Motor neuron (in vitro differentiated cells): ENCODE measurements at regions not wholly inside any gene's neighbourhood (a gene's known extent, or its start where the extent isn't known, plus 50 kb on each side); places are given as distances from the start of the nearest gene placed in this dataset.

Source experiments
- ATAC-seq, 8 experiments: fragments of 200-7000 bp; cut with Tn5 transposase; replicated peaks in 6 of 8; 2 replicates each; pipeline ENCODE4 v1.8.0; 2021; ENCODE audit warnings: mild to moderate bottlenecking in 8 of 8, moderate library complexity in 8 of 8
- H3K27ac ChIP-seq, 2 donors: fragments of 250-450 bp; sonication (Bioruptor Pico); 2 replicates each; pipeline ENCODE4 v1.9.0; 2021; ENCODE audit warnings: antibody characterized with exemption in 2 of 2, mild to moderate bottlenecking in 2 of 2, moderate library complexity in 1 of 2
- H3K4me1 ChIP-seq, 2 donors: fragments of 250-450 bp; sonication (Bioruptor Pico); replicated peaks in 1 of 2; 2 replicates each; pipeline ENCODE4 v1.6.1; 2021; ENCODE audit warnings: antibody characterized with exemption in 2 of 2, mild to moderate bottlenecking in 2 of 2, moderate library complexity in 1 of 2
- H3K4me3 ChIP-seq, 5 donors: fragments of 250-450 bp; sonication (Bioruptor Pico); 2 replicates each; pipeline ENCODE4 v1.9.0; 2021; ENCODE audit warnings: antibody characterized with exemption in 5 of 5, mild to moderate bottlenecking in 5 of 5, moderate library complexity in 4 of 5
- WGBS, 10 experiments: fragments of 450-650 bp; shearing (Covaris generic); methylation state at CpG; one replicate each; pipeline ENCODE4 v1.0.0; 2022; 5-methylcytosine and 5-hydroxymethylcytosine counted together
- in situ Hi-C, 9 experiments: fragments of 400-800 bp; cut with MboI; loops; one replicate each; pipeline ENCODE4 v1.15.0; 2021; ENCODE audit warnings: low sequenced_read_pairs in 9 of 9, low pct_unique_long_range_greater_than_20kb in 2 of 9; ENCODE audit not compliant: unreplicated experiment in 9 of 9

- 78 to 100% (median 86%) methylated on average over 1 to 3 of the region's 4 CpGs; no CpG with 5 or more reads in 7 of the 10 experiments for whole genome bisulfite sequencing, 10 experiments
- in situ Hi-C loops: loop anchor here in 2 of 9 experiments (25.0 kb wide), 2 partner anchors 157 to 407 kb away; no protein-coding TSS in a partner anchor
Measured at GRCh38 chr13:38044067-38044466, 174.5 kb upstream of the TRPC4 start.

GRCh38 chr13:38042771-38043170, 173.2 kb upstream of the TRPC4 start:
- Histone ChIP-seq H3K27ac (no peak overlapping the region), H3K4me1 (no peaks in the 10 kb centered on the region), H3K4me3 (no peak overlapping the region)
- in situ Hi-C loops: loop anchor here in 2 of 9 experiments (25.0 kb wide), 2 partner anchors 155 to 405 kb away; no protein-coding TSS in a partner anchor
- WGBS, 10 experiments: 0 to 100% (median 88%) methylated on average over 1 to 2 of the region's 2 CpGs; no CpG with 5 or more reads in 2 of the 10 experiments
- ATAC-seq: no peak

More at GRCh38 chr13:38044067-38044466, 174.5 kb upstream of the TRPC4 start:
- Histone ChIP-seq H3K4me3 (no peak overlapping the region), H3K27ac (no peak overlapping the region), H3K4me1 (no peaks in the 10 kb centered on the region)
- peak in 1 of 8 experiments; percentile 48 for ATAC-seq

DNA sequence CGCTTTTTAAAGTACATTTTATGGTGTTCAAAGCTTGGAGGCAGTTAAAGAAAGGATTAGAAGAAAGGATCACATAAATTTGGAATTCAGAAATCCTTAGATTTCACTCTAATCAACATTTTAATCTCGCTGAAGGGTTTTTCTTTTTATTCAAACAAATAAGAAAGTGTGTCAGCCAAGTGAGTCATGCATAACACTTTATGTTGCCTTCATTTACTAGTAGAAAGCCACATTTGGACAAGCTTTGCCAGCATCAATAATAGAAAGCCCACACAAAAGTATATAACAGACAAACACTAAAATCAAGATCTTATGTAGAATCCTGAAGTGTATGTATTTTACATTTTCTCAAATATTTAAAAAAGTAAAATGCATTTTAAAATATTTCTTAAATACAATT, 154.9 kb upstream of the TRPC4 start:
- Histone ChIP-seq H3K4me1 (peaks cover 0 to 4% of the 10 kb centered on the region in 2 donors), H3K4me3 (no peak overlapping the region), H3K27ac (no peak overlapping the region)
- in situ Hi-C loops: no loop called here
- no peak for ATAC-seq
- WGBS, 10 experiments: 0 to 60% (median 16%) methylated on average over 1 to 2 of the region's 2 CpGs

DNA sequence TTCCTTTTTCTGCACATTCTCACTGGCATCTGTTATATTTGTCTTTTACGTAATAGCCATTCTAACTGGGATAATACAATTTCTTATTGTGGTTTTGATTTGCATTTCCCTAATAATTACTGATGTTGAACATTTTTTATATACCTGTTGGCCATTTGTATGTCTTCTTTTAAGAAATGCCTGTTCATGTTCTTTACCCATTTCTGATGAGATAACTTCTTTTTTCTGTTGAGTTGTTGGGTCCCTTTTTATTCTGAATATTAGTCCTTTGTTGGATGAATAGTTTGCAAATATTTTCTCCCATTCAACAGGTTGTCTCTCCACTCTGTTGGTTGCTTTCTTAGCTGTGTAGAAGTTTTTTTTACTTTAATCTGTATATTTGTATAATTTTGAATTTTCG, 147.7 kb upstream of the TRPC4 start:
- Histone ChIP-seq H3K4me1 (no peaks in the 10 kb centered on the region), H3K27ac (no peak overlapping the region), H3K4me3 (no peak overlapping the region)
- in situ Hi-C loops: no loop called here
- 22 to 100% (median 82%) methylated on average over 1 to 2 of the region's 2 CpGs for WGBS, 10 experiments
- no peak for ATAC-seq

DNA sequence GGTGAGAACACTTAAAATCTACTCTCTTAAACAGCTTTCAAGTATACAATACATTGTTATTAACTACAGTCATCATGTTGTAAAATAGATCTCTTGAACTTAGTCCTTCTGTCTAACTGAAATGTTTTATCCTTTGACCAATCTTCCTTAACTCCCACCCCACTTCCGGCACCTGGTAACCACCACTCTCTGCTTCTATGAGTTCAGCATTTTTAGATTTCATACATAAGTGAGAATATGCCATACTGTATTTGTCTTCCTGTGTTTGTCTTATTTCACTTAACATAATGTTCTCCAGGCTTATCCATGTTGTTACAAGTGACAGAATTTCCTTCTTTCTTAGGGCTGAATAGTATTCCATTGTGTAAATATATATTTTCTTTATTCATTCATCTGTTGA, 144.1 kb upstream of the TRPC4 start:
- WGBS, 10 experiments: 14 to 100% (median 88%) methylated on average over 1 of the region's 1 CpG; no CpG with 5 or more reads in 1 of the 10 experiments
- peak in 1 of 8 experiments; percentile 33 for ATAC-seq
- H3K4me1 ChIP-seq: peaks cover 0 to 4% of the 10 kb centered on the region in 2 donors
- H3K27ac ChIP-seq: no peak overlapping the region
- in situ Hi-C loops: no loop called here
- H3K4me3 ChIP-seq: no peak overlapping the region

DNA sequence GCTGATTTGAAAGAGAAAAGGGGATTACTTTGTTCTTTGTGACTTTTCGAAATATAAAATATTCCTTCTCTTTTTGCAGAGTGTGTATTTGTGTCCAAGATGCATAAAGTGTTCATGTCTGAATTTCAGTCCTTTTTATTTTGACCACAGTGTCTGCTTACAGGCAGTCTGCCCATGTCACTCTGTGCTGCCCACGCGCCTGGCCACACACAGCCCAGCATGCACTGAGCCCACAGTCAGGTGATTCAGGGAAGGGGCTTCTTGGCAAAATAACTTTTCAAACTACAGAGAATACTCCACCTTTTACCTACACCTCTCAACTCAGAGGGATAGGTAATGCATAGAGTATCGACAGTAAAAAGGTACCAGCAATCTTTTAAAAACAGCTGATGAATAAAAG, 142.5 kb upstream of the TRPC4 start:
- ATAC-seq: no peak
- 8 to 96% (median 88%) methylated on average over 1 to 4 of the region's 4 CpGs; no CpG with 5 or more reads in 1 of the 10 experiments for WGBS, 10 experiments
- in situ Hi-C loops: no loop called here
- Histone ChIP-seq H3K27ac (no peak overlapping the region), H3K4me3 (no peak overlapping the region), H3K4me1 (peaks cover 0 to 4% of the 10 kb centered on the region in 2 donors)

DNA sequence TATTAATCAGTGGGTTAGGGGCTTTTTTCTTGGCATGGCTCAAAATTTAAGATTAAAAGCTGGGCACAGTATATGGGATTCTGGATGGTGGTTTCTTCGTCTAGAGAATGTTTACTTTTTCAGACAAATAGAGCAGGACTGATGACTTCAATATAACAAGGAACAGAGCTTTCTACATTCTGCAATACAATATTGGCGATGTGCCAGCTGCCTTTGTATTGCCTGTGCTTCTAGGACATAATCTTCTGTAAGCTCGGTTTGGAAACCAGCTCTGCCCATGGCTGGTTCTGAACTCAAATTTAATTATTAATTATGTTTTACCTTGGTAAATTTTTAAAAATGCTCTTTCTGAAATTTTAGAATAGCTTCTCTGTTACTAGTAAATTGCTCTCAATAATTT, 139.1 kb upstream of the TRPC4 start:
- 0 to 75% (median 56%) methylated on average over 2 to 3 of the region's 3 CpGs; no CpG with 5 or more reads in 1 of the 10 experiments for whole genome bisulfite sequencing, 10 experiments

DNA sequence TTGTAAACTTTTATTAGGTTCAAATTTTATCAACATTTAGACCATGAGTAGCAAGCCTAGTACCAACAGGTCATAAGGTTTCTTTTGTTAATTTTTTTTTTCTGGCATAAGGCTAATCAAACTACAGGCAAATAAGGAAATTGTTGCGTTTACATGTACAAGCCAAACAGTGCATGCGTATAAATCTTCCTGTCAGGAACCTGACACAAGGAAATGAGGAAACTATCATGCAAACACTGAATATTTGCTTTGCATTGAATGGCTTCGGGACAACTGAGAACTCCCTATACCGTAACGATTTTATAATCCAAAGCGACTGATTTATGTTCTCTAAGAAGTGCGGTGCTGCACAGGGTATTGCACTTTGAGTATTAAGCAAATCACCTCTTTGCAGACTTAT, 133.0 kb upstream of the TRPC4 start:
- no peak overlapping the region for H3K4me3 ChIP-seq
- 53 to 91% (median 75%) methylated on average over 3 to 7 of the region's 7 CpGs for WGBS, 10 experiments
- H3K4me1 ChIP-seq: peaks cover 0 to 5% of the 10 kb centered on the region in 2 donors
- in situ Hi-C loops: no loop called here
- H3K27ac ChIP-seq: no peak overlapping the region
- peak in 3 of 8 experiments; percentile 38 to 73 (median 45) for ATAC-seq

More for the DNA sequence above, 139.1 kb upstream of the TRPC4 start:
- peak in 1 of 8 experiments; percentile 48 for ATAC-seq
- Histone ChIP-seq H3K27ac (no peak overlapping the region), H3K4me1 (peaks cover 0 to 4% of the 10 kb centered on the region in 2 donors), H3K4me3 (no peak overlapping the region)
- in situ Hi-C loops: no loop called here

DNA sequence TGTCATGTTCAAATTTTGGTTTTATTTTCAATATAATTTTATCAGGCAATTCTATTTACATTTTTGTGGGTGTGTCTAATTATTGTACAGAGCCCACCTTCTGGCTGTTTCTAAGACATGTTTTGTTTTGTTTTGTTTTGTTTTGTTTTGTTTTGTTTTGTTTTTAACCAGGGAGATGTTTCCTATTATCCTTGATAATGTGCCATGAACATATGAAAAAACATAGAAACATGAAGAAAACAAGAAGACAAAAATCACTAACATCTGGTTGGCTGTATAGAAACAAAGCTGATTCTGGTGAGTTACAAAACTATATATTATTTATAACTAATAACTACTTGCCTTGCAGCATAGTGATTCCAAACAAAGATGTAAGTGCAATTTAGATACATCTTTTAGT, 128.1 kb upstream of the TRPC4 start:
- Histone ChIP-seq H3K27ac (no peak overlapping the region), H3K4me1 (peaks cover 2 to 18% of the 10 kb centered on the region in 2 donors), H3K4me3 (no peak overlapping the region)
- ATAC-seq: no peak
- in situ Hi-C loops: no loop called here

DNA sequence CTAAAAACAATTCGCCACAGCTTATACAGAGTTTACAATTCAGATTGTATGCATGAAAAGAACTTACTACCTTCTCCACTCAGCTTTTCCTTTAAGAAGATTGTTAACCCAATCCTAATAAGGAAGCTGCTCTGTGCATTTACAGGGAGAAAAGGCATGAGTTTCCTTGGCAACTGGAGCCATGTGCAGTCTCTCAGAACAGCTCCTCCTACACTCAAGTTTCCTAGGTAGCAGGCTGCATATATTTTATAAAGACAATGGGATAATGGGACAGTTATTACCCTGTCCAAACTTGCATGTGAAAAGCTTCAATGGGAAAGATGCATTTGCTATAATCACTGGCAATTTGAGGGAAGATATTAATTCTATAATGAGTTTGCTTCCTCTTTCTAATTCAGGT, 125.5 kb upstream of the TRPC4 start:
- Histone ChIP-seq H3K27ac (no peak overlapping the region), H3K4me1 (peaks cover 2 to 15% of the 10 kb centered on the region in 2 donors), H3K4me3 (no peak overlapping the region)
- 0 to 77% (median 0%) methylated on average over 1 of the region's 1 CpG; no CpG with 5 or more reads in 2 of the 10 experiments for WGBS, 10 experiments
- in situ Hi-C loops: no loop called here
- ATAC-seq: peak; percentile 74 to 100 (median 90)

GRCh38 chr13:37986811-37987210, 117.2 kb upstream of the TRPC4 start:
- peaks cover 0 to 9% of the 10 kb centered on the region in 2 donors for H3K4me1 ChIP-seq
- 71 to 100% (median 95%) methylated on average over 1 of the region's 1 CpG; no CpG with 5 or more reads in 6 of the 10 experiments for WGBS, 10 experiments
- no peak overlapping the region for H3K4me3 ChIP-seq
- in situ Hi-C loops: no loop called here
- no peak overlapping the region for H3K27ac ChIP-seq
- ATAC-seq: peak in 1 of 8 experiments; percentile 51

DNA sequence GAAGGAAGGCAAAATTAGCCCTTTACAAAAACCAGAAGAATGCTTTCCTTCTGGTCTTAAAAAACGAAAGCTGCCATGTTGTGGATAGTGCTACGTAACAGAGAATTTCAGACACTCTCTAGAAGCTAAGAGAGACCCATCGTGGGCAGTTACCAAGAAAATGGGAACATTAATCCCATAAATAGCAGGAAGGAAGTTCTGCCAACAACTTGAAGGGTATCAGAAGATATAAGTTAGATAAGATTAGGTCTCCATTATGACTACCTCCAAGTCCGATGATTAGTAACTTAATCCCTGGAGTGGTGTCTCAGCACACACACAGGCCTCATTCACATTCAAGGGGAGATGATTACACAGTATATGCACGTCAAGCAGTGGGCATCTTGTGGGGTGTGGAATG, 115.7 kb upstream of the TRPC4 start:
- ATAC-seq: no peak

GRCh38 chr13:37984357-37984756, 114.8 kb upstream of the TRPC4 start:
- Histone ChIP-seq H3K4me1 (peaks cover 0 to 16% of the 10 kb centered on the region in 2 donors), H3K4me3 (no peak overlapping the region), H3K27ac (no peak overlapping the region)
- no peak for ATAC-seq
- 50 to 100% (median 81%) methylated on average over 2 to 6 of the region's 6 CpGs; no CpG with 5 or more reads in 2 of the 10 experiments for WGBS, 10 experiments
- in situ Hi-C loops: no loop called here

More for the DNA sequence above, 115.7 kb upstream of the TRPC4 start:
- 80 to 100% (median 100%) methylated on average over 1 to 5 of the region's 5 CpGs; no CpG with 5 or more reads in 1 of the 10 experiments for WGBS, 10 experiments
- peaks cover 0 to 16% of the 10 kb centered on the region in 2 donors for H3K4me1 ChIP-seq
- in situ Hi-C loops: no loop called here
- H3K4me3 ChIP-seq: no peak overlapping the region
- no peak overlapping the region for H3K27ac ChIP-seq

- ATAC-seq: no peak
Measured at GRCh38 chr13:37981932-37982331, 112.4 kb upstream of the TRPC4 start.

More at GRCh38 chr13:37981932-37982331, 112.4 kb upstream of the TRPC4 start:
- H3K4me1 ChIP-seq: peaks cover 0 to 14% of the 10 kb centered on the region in 2 donors
- no peak overlapping the region for H3K27ac ChIP-seq
- in situ Hi-C loops: no loop called here
- H3K4me3 ChIP-seq: no peak overlapping the region
